OCI-LY7 (cell line): ENCODE measurements at regions not wholly inside any gene's neighbourhood (a gene's known extent, or its start where the extent isn't known, plus 50 kb on each side); places are given as distances from the start of the nearest gene placed in this dataset.

Experiments used
- BruUV-seq: library from RNA; stranded (reverse); fragments of 400-500 nt; replicated peaks from 2 replicates; lab custom pipeline; 2021; lab: Mats Ljungman, UMichigan
- CTCF ChIA-PET: fragments of 300-600 bp; sonication (Branson Sonifier 250); formaldehyde crosslinking; loops from one replicate; lab custom pipeline; 2022; ENCODE audit warnings: antibody characterized with exemption; ENCODE audit not compliant: unreplicated experiment; lab: Charles Lee
- POLR2A ChIA-PET: fragments of 300-600 bp; sonication (Branson Sonifier 250); formaldehyde crosslinking; loops from one replicate; lab custom pipeline; 2022; ENCODE audit warnings: antibody characterized with exemption; lab: Charles Lee
- DNase-seq: peaks from one replicate; pipeline ENCODE4 v3.0.0-alpha.2; 2015; ENCODE audit warnings: low spot score
- H2AFZ ChIP-seq: fragments of 200-600 bp; sonication (generic), shearing (Covaris generic); 2 replicates; pipeline ENCODE4 v1.6.1; 2014; ENCODE audit warnings: mild to moderate bottlenecking, antibody characterized with exemption, low read length, moderate library complexity
- H3K27ac ChIP-seq: fragments of 200-600 bp; sonication (generic); 2 replicates; pipeline ENCODE4 v1.5.1; 2014; ENCODE audit warnings: mixed run types, low read depth, mild to moderate bottlenecking, moderate library complexity, low read length, inconsistent platforms; ENCODE audit not compliant: poor library complexity, severe bottlenecking
- H3K36me3 ChIP-seq: fragments of 200-600 bp; sonication (generic); 2 replicates; pipeline ENCODE4 v1.6.1; 2014; ENCODE audit warnings: mild to moderate bottlenecking, antibody characterized with exemption, low read length, moderate library complexity, mixed read lengths; ENCODE audit not compliant: insufficient read depth
- H3K4me1 ChIP-seq: fragments of 200-600 bp; sonication (generic); 2 replicates; pipeline ENCODE4 v1.5.1; 2014; ENCODE audit warnings: mild to moderate bottlenecking, low read length; ENCODE audit not compliant: insufficient read depth, poor library complexity, severe bottlenecking
- H3K4me2 ChIP-seq: fragments of 200-600 bp; sonication (generic); 2 replicates; pipeline ENCODE4 v1.6.1; 2014; ENCODE audit warnings: mild to moderate bottlenecking, low read length
- H3K4me3 ChIP-seq: fragments of 200-600 bp; sonication (generic); 2 replicates; pipeline ENCODE4 v1.5.1; 2014; ENCODE audit warnings: mild to moderate bottlenecking, low read depth, low read length; ENCODE audit not compliant: poor library complexity, severe bottlenecking
- H3K79me2 ChIP-seq: fragments of 200-600 bp; sonication (generic); 2 replicates; pipeline ENCODE4 v1.6.1; 2016; ENCODE audit warnings: low read depth, mild to moderate bottlenecking, low read length, moderate library complexity, mixed read lengths; ENCODE audit not compliant: insufficient read depth
- H3K9me2 ChIP-seq: fragments of 200-600 bp; sonication (generic); 2 replicates; pipeline ENCODE4 v1.6.1; 2016; ENCODE audit warnings: mild to moderate bottlenecking, low read length, mixed read lengths; ENCODE audit not compliant: insufficient read depth
- H3K9me3 ChIP-seq: fragments of 200-600 bp; sonication (generic); 2 replicates; pipeline ENCODE4 v1.6.1; 2014; ENCODE audit warnings: mild to moderate bottlenecking, mixed run types, low read length, mixed read lengths
- H4K20me1 ChIP-seq: fragments of 200-600 bp; sonication (generic); 2 replicates; pipeline ENCODE4 v1.6.1; 2014; ENCODE audit warnings: mild to moderate bottlenecking, antibody characterized with exemption, low read length, moderate library complexity, mixed read lengths; ENCODE audit not compliant: insufficient read depth
- CTCF ChIP-seq: fragments of 200-600 bp; sonication (generic); conservative IDR thresholded peaks from 2 replicates; pipeline ENCODE4 v1.5.1; 2014; ENCODE audit warnings: mild to moderate bottlenecking, antibody characterized with exemption, low read length, moderate library complexity, mixed read lengths
- EZH2phosphoT487 ChIP-seq: fragments of 200-600 bp; sonication (generic); IDR thresholded peaks from 2 replicates; pipeline ENCODE4 v1.6.1; 2018; ENCODE audit warnings: low read depth, borderline replicate concordance, mild to moderate bottlenecking, mixed run types, antibody characterized with exemption, low read length, moderate library complexity, mixed read lengths
- intact Hi-C: fragments of 100-400 bp; cut with micrococcal nuclease; formaldehyde crosslinking; loops from one replicate; pipeline ENCODE4 v1.10.0; 2022; ENCODE audit not compliant: unreplicated experiment

- POLR2A ChIA-PET: interaction anchor here (0.7 to 6.9 kb wide), 4 partner anchors 14 to 37 kb away, joined by 3 to 94 read pairs (median 4); no protein-coding TSS in a partner anchor
Measured at GRCh38 chr11:115941481-115941993, 437.3 kb upstream of the CADM1 start.

GRCh38 chr11:115941044-115941443 lies 436.8 kb upstream of the CADM1 start:
- Histone ChIP-seq H3K27ac (no peak overlapping the region), H4K20me1 (no peaks in the 10 kb centered on the region), H3K9me3 (no peaks in the 10 kb centered on the region), H3K4me1 (peaks cover 30% of the 10 kb centered on the region), H3K9me2 (no peaks in the 10 kb centered on the region), H3K79me2 (no peaks in the 10 kb centered on the region), H2AFZ (no peak overlapping the region), H3K4me3 (no peak overlapping the region), H3K4me2 (no peak overlapping the region), H3K36me3 (no peaks in the 10 kb centered on the region)
- BruUV-seq: no TSS peak
- TF ChIP-seq CTCF (no peak), EZH2phosphoT487 (no peak)
- ChIA-PET CTCF (interaction anchor here (1.3 kb wide), 1 partner anchor 38 kb away, joined by 3 read pairs; no protein-coding TSS in a partner anchor), POLR2A (interaction anchor here (0.6 to 6.9 kb wide), 5 partner anchors 8 to 65 kb away, joined by 3 to 94 read pairs (median 3); no protein-coding TSS in a partner anchor)
- DNase-seq: no peak
- intact Hi-C loops: no loop called here

More at GRCh38 chr11:115941481-115941993, 437.3 kb upstream of the CADM1 start:
- CTCF ChIA-PET: interaction anchor here (1.3 kb wide), 1 partner anchor 37 kb away, joined by 3 read pairs; no protein-coding TSS in a partner anchor
- intact Hi-C loops: no loop called here
- H3K4me2 ChIP-seq: no peak overlapping the region
- H3K27ac ChIP-seq: no peak overlapping the region
- no peak for DNase-seq
- no peaks in the 10 kb centered on the region for H3K9me3 ChIP-seq
- peaks cover 30% of the 10 kb centered on the region for H3K4me1 ChIP-seq
- BruUV-seq: no TSS peak
- H3K79me2 ChIP-seq: no peaks in the 10 kb centered on the region
- H4K20me1 ChIP-seq: no peaks in the 10 kb centered on the region
- TF ChIP-seq EZH2phosphoT487 (no peak), CTCF (no peak)
- no peak overlapping the region for H2AFZ ChIP-seq
- H3K36me3 ChIP-seq: no peaks in the 10 kb centered on the region
- H3K9me2 ChIP-seq: no peaks in the 10 kb centered on the region
- no peak overlapping the region for H3K4me3 ChIP-seq

- ChIA-PET POLR2A (interaction anchor here (0.7 to 6.9 kb wide), 9 partner anchors 10 to 560 kb away, joined by 3 to 94 read pairs (median 4); no protein-coding TSS in a partner anchor), CTCF (interaction anchor here (1.1 to 2.6 kb wide), 4 partner anchors 10 to 67 kb away, joined by 3 to 24 read pairs (median 5); no protein-coding TSS in a partner anchor)
- DNase-seq: peak; percentile 83
- intact Hi-C loops: loop anchor here (1.0 to 10.0 kb wide), 4 partner anchors 28 to 715 kb away; partner anchors contain the start of gene CADM1
- Histone ChIP-seq H3K4me1 (peaks cover 30% of the 10 kb centered on the region), H3K27ac (peak overlapping the region; percentile 48), H3K9me2 (no peaks in the 10 kb centered on the region), H3K9me3 (no peaks in the 10 kb centered on the region), H4K20me1 (no peaks in the 10 kb centered on the region), H3K4me3 (peak overlapping the region; percentile 23), H3K79me2 (no peaks in the 10 kb centered on the region), H3K4me2 (peak overlapping the region; percentile 66), H2AFZ (peak overlapping the region; percentile 26; the same call in 1 of the 2 replicates), H3K36me3 (no peaks in the 10 kb centered on the region)
- BruUV-seq: TSS peak; percentile 69
- no peak for TF ChIP-seq EZH2phosphoT487
- no peak for TF ChIP-seq CTCF
Measured at GRCh38 chr11:115939731-115940421, 435.7 kb upstream of the CADM1 start.
